GM12891 (cell line): ENCODE measurements at regions not wholly inside any gene's neighbourhood (a gene's known extent, or its start where the extent isn't known, plus 50 kb on each side); places are given as distances from the start of the nearest gene placed in this dataset.
A peak's percentile ranks its signal among the peaks of the same experiment; 100 is the strongest.
"Not testable (repeated sequence)": the region's sequence is repeated elsewhere in the genome, so short reads cannot be mapped to it uniquely, and the experiment has no call there.

Experiments
- DNase-seq: peaks from one replicate; pipeline ENCODE4 v3.0.0; 2011; ENCODE audit warnings: low spot score; ENCODE audit not compliant: insufficient read length
- FAIRE-seq: peaks from 2 replicates; lab custom pipeline; 2011; peaks lifted over from hg19 to GRCh38; lab: Jason Lieb, UNC
- PAX5 ChIP-seq: IDR thresholded peaks from 2 replicates; pipeline ENCODE4 v1.6.1; 2011; ENCODE audit warnings: low read length, moderate library complexity, mild to moderate bottlenecking; ENCODE audit not compliant: insufficient read depth, severe bottlenecking
- POLR2A ChIP-seq: IDR thresholded peaks from 2 replicates; pipeline ENCODE4 v1.6.1; 2011; ENCODE audit warnings: low read depth, low read length, control low read depth
- POLR2AphosphoS5 ChIP-seq: IDR thresholded peaks from 2 replicates; pipeline ENCODE4 v1.6.1; 2011; ENCODE audit warnings: low read depth, low read length, control low read depth
- POU2F2 ChIP-seq: IDR thresholded peaks from 2 replicates; pipeline ENCODE4 v1.6.1; 2011; ENCODE audit warnings: low read depth, mild to moderate bottlenecking, control low read depth, low read length, moderate library complexity
- SPI1 ChIP-seq: IDR thresholded peaks from 2 replicates; pipeline ENCODE4 v1.6.1; 2011; ENCODE audit warnings: low read depth, low read length, control low read depth
- TAF1 ChIP-seq: IDR thresholded peaks from 2 replicates; pipeline ENCODE4 v1.6.1; 2011; ENCODE audit warnings: low read depth, low read length, control low read depth

DNA sequence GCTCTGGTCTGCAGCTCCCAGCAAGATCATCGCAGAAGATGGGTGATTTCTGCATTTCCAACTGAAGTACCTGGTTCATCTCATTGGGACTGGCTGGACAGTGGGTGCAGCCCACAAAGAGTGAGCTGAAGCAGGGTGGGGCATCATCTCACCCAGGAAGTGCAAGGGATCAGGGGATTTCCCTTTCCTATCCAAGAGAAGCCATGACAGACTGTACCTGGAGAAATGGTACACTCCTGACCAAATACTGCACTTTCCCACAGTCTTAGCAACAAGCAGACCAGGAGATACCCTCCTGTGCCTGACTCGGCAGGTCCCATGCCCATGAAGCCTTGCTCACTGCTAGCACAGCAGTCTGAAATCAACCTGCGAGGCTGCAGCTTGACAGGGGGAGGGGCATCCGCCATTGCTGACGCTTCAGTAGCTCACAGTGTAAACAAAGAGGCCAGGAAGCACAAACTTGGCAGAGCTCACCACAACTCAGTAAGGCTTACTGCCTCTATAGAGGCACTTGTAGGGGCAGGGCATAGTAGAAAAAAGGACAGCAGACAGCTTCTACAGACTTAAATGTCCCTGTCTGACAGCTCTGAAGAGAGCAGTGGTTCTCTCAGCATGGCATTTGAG is 60.5 kb downstream of the AREG start:
- FAIRE-seq, DNase-seq: not testable (repeated sequence)

DNA sequence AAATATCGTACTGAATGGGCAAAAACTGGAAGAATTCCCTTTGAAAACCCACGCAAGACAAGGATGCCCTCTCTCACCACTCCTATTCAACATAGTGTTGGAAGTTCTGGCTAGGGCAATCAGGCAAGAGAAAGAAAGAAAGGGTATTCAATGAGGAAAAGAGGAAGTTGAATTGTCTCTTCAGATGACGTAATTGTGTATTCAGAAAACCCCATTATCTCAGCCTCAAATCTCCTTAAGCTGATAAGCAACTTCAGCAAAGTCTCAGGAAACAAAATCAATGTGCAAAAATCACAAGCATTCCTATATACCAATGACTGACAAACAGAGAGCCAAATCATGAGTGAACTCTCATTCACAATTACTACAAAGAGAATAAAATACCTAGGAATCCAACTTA is 64.4 kb downstream of the AREG start:
- not testable (repeated sequence) for DNase-seq, FAIRE-seq
- peak; percentile 27; the same call in 1 of the 2 replicates for TF ChIP-seq SPI1

DNA sequence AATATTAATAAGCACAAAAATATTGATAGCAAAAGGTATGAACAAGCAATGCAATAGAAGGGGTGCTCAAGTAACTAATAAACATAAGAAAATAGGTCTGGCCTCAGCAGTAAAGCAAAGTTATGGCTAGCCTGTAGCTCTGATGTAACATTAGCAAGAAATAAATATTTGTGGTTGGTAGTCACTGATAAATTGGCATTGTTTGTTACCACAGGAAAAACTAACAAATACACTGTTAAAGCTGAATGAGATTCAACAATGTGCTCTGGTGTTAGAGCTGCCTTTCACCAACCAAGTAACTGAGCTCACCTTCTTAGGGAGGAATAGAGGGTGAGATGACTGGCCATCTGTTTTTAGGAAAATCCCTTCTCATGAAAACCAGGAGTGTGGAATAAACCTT is 71.4 kb downstream of the AREG start:
- TF ChIP-seq POU2F2 (no peak), PAX5 (no peak), POLR2A (no peak), TAF1 (no peak), SPI1 (no peak), POLR2AphosphoS5 (no peak)
- FAIRE-seq = no peak
- DNase-seq = no peak

DNA sequence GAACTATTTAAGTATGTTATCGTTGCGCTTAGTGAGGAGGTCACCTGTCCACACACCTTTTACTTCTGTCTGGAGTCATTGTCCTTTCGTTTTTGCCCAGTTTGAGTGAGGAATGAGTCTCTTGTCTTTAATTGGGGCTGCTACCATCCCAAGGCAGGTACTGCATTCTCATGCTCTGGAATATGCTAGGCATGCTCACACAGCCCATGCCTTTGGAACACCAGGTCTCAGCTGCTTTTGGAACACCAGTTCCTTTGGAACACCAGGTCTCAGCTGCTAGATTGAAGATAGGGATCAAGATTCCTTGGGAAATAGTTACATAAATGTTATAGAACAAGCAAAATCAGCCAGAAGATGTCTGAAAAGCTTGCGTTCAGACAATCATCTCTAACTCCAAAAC is 73.1 kb downstream of the AREG start:
- TF ChIP-seq TAF1 = no peak
- TF ChIP-seq PAX5 = no peak
- TF ChIP-seq POU2F2 = no peak
- no peak for TF ChIP-seq POLR2AphosphoS5
- TF ChIP-seq POLR2A = no peak
- no peak for TF ChIP-seq SPI1
- no peak for DNase-seq
- FAIRE-seq = no peak

DNA sequence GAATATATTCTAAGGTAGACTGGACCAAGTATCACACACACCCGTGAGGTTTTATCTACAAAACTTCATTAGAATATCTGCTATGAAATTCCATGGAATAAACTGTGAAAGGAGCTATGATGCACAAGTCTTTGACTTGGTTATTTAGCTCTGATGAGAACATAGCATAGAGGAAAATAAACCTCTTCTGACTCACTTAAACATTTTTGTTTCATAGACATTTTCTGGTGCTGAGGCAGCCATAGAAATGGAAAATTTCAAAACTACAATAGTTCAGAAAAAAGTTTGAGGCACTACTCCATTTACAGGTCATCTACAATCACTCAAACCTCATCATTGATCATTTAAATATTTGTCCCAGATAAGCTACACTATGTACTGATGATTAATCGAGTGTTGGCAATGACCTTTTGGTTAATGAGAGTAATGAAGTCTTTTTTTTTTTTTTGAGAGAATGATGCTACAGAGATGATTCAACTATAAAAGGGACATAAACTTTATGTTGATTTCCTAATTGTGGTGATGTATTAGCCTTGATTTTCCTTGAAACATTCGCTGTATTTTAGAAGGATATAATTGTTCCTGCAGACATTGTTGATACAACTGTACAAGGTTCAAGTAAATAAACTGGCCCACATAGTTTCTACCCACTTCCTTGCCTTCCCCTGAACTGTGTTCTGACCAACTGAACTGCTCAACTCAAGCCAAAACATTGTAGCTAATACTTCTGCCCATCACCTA is 77.5 kb downstream of the AREG start:
- FAIRE-seq (no peak), DNase-seq (no peak)
- TF ChIP-seq POLR2A = no peak

DNA sequence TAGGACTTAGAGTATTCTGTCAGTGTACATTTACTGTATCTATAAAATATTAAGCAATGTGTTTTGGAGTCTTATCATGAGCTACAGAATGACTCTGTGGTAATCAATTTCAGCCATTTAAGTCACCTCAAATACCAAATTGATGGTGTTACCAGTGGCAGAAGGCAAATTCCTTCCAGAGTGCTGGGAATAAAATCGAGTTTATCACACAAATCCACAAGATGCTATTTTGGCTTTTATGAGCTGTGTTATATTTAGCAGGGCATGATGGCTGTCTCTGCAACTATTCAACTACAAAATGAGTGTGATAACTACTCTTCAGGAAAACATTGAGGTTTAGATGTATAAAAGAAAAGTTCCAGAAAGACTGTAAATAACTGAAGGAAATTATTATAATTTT is 78.2 kb downstream of the AREG start:
- DNase-seq (no peak), FAIRE-seq (no peak)
- TF ChIP-seq POLR2A (no peak), PAX5 (no peak)

DNA sequence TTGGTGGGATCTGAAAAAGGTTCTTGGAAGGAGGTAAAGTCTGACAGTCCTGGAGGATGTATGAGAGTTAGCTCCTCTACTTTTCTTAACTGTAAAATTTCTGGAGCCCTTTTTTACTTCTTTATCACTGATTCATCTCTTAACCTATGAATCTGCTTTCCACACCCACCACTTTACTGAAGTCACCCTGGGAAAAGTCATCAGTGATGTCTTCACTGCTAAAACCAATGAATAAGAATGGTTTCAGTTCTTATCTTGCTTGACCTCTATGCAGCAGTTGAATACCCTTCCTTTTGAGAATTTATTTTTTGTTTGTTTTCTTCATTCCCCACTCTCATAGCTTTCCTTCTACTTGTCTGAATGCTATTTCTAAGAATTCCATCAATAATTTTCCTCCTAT is 80.0 kb downstream of the AREG start:
- DNase-seq = no peak
- no peak for TF ChIP-seq PAX5
- TF ChIP-seq SPI1 = no peak
- no peak for TF ChIP-seq POU2F2
- TF ChIP-seq TAF1 = no peak
- no peak for TF ChIP-seq POLR2AphosphoS5
- no peak for TF ChIP-seq POLR2A
- FAIRE-seq = no peak

DNA sequence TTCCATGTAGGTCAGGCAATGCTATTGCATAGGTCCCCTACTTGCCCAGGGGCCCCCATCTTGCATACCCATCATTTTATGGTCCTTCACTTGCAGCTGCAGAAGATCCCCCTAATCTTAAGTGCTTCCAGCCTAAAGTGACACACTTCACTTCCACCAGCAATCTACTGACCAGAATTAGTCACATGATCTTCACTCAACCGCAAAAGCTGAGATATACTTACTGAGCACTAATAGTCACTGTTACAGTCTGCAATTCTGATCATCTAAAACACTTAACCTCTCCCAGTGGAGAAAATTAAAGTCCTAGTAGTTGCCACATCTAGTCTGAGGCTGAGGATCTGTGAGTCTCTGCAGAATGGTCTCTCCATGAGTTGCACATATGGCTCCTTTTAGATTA is 82.1 kb downstream of the AREG start:
- FAIRE-seq (no peak), DNase-seq (no peak)

DNA sequence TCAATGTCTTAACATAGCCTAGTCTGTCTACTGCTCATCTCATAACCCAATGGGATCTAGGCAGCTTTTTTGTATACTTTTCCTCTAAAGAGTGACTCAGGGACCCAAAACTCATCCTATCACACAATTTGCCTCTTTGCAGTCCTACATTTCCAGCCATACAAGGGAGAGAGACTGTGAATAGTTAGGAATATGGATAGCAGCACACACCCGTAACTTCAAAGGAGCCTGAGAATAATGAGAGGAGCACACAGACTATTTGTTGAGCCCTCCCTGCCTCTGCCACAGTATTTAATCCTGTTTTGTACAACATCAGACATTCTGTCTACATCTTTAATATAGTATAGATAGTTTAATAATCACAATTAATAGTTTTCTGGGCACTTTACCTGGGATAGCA is 83.2 kb downstream of the AREG start:
- FAIRE-seq (no peak), DNase-seq (no peak)
- TF ChIP-seq PAX5 = no peak
- no peak for TF ChIP-seq POLR2AphosphoS5
- TF ChIP-seq TAF1 = no peak
- no peak for TF ChIP-seq POU2F2
- TF ChIP-seq SPI1 = no peak
- TF ChIP-seq POLR2A = no peak

More for the DNA sequence above, 82.1 kb downstream of the AREG start:
- no peak for TF ChIP-seq POU2F2
- TF ChIP-seq POLR2AphosphoS5 = no peak
- TF ChIP-seq SPI1 = no peak
- no peak for TF ChIP-seq POLR2A
- no peak for TF ChIP-seq PAX5
- TF ChIP-seq TAF1 = no peak

DNA sequence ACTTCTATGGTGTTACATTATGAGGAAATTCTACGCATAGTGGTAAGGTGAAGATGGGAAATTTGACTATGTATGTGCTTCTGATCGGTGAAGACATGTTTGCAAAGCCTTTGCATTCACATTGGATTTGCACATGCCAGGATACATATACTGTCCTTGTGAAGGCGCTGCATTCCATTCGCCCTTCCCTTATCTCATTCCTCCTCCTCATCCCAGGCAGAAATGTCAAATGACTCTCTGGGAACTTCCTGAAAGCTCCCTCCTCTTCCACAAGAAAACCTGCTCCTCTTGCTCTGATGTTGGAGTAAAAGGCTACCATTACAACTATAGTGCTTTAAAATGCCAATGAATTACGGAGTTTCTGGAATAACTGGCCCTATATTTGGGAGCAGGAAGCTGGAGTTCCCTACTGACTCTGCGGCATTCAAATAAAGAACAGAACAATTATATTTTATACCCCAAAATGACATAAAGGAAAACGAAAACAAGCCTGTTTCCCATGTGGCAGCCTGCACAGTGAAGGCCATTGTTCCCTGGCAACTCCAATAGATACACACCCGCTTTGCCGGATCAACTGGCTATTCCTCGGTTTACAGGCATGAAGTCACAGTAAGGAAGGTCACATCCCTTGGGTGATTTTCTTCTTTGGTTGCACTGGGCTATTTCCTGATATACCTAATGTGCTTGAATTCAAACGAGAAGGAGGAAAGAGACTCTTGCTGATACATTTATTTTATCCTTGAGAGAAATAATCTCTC is 84.5 kb downstream of the AREG start:
- no peak for DNase-seq
- TF ChIP-seq POLR2AphosphoS5 = no peak
- no peak for TF ChIP-seq POU2F2
- TF ChIP-seq TAF1 = no peak
- TF ChIP-seq PAX5 = no peak
- TF ChIP-seq SPI1 = no peak
- TF ChIP-seq POLR2A = no peak
- FAIRE-seq = no peak
